ENCODE measurements at regions not wholly inside any gene's neighbourhood (a gene's known extent, or its start where the extent isn't known, plus 50 kb on each side); places are given as distances from the start of the nearest gene placed in this dataset.
"Not testable (repeated sequence)": the region's sequence is repeated elsewhere in the genome, so short reads cannot be mapped to it uniquely, and the experiment has no call there.

GRCh38 chr16:63928421-63928820, 1193.4 kb downstream of the CDH11 start:
- no peak for DNase-seq (ENCODE audit: low read depth)

GRCh38 chr16:63925221-63925620, 1196.6 kb downstream of the CDH11 start:
- no peak for DNase-seq (ENCODE audit: low read depth)

- no peak for DNase-seq (ENCODE audit: low read depth)
Observed at GRCh38 chr16:63922560-63922959, 1199.3 kb downstream of the CDH11 start.

GRCh38 chr16:63921737-63922295, 1200.0 kb downstream of the CDH11 start:
- DNase-seq (ENCODE audit: low read depth), result no peak

GRCh38 chr16:63913290-63913689, 1208.6 kb downstream of the CDH11 start:
- no peak for DNase-seq (ENCODE audit: low read depth)

- no peak for DNase-seq (ENCODE audit: low read depth)
Observed at GRCh38 chr16:63907251-63907650, 1214.6 kb downstream of the CDH11 start.

GRCh38 chr16:63904930-63905329, 1216.9 kb downstream of the CDH11 start:
- no peak for DNase-seq (ENCODE audit: low read depth)

DNA sequence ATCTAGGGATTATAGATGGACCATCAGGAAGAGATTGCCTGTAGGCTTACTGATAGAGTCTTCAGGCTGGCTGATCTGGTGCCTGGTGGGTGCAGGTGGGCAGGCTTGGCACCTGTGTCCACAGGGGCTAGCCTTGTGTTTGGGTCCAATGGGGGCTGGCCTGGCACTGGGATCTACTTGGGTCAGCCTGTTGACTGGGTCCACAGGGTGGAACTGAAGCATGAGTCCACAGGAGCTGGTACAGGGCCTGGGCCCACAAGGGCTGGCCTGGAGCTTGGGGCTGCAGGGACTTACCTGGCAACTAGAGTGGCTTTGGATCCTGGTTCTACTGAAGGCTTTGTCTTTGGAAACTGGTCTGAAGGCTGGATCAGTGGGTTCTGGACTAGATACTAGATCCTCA, 1217.7 kb downstream of the CDH11 start:
- no peak for DNase-seq (ENCODE audit: low read depth)

- no peak for DNase-seq (ENCODE audit: low read depth)
Observed at GRCh38 chr16:63896383-63897109, 1225.3 kb downstream of the CDH11 start.

DNA sequence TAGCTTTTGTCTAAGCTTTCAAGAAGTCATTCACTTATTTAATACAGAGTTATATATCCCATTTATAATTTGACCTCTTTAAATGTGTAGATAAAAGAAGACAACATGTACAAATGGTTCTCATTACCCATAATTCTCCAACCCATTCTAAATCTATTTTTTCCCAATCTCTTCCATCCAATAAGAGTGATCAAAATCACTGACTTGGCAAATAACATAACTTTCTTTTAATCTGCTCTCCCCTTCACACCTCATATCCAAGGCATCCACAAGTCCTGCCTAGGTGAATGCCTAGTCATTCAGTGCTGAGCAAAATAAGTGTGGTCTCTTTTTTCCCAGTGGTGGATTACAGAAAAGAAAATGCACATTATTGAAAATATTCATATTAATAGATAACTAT, 1231.1 kb downstream of the CDH11 start:
- no peak for DNase-seq (ENCODE audit: low read depth)

- DNase-seq (ENCODE audit: low read depth), result no peak
Observed at GRCh38 chr16:63890081-63890480, 1231.8 kb downstream of the CDH11 start.

DNA sequence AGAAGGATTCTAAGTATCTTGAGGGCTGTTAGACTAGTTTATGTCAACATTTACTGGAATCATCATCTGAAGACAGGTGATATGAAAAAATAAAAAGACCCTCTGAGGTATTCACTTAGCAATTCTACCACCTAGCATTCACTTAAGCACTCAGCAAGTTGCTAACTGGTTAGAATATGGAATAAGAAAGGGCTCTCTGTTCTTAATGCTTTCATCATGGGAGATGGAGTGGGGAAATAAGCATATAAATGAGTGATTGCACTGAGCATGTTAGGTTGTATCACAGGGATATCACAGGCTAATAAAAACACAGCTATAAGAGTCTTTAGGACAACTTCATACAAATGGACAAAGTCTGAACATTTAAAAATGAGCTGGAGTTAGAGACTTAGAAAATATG, 1238.8 kb downstream of the CDH11 start:
- DNase-seq (ENCODE audit: low read depth), result no peak

- DNase-seq (ENCODE audit: low read depth), result no peak
Observed at GRCh38 chr16:63882576-63882975, 1239.3 kb downstream of the CDH11 start.

DNA sequence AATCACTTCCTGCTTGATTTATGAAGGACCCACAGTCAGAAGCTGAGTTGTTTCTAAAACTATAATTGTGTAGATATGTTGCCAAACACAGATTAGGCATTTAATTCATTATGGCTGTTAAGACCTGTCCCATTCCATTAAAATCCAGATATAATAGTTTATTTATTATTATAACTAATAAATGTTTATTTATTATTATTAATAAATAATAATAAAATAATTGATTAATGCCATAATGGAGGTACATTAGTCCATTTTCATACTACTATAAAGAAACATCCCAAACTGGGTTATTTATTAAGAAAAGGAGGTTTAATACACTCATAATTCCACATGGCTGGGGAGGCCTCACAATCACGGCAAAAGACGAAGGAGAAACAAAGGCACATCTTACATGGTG, 1240.9 kb downstream of the CDH11 start:
- DNase-seq (ENCODE audit: low read depth), result no peak

GRCh38 chr16:63877401-63877800, 1244.5 kb downstream of the CDH11 start:
- DNase-seq (ENCODE audit: low read depth), result no peak

DNA sequence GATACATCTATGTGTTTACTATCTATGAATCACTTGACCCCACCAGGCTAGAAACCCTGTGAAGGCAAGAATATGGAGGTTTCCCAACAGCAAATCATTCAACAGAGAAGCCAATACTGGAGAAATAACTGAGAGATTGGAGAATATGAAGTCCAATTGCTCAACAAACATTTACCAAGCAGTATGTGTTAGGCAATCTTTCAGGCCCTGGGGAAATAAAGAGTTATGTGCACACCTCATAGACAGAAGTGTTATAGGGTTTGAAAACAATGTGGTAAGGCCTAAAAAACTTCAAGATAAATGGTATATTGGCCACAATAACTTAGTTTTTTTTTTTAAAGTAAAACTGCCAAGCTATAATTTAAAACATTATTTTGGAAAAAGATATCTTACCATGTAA, 1245.8 kb downstream of the CDH11 start:
- DNase-seq (ENCODE audit: low read depth), result no peak

DNA sequence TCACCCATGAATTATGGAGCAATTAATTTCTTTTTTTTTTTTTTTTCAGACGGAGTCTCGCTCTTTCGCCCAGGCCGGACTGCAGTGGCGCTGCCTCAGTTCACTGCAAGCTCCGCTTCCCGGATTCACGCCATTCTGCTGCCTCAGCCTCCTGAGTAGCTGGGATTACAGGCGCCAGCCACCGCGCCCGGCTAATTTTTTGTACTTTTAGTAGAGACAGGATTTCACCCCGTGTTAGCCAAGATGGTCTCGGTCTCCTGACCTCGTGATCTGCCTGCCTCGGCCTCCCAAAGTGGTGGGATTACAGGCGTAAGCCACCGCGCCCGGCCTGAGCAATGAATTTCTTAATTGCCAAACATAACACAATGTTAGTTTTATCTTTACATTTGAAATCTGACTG, 1261.2 kb downstream of the CDH11 start:
- not testable (repeated sequence) for DNase-seq (ENCODE audit: low read depth)

GRCh38 chr16:63856537-63856936, 1265.3 kb downstream of the CDH11 start:
- no peak for DNase-seq (ENCODE audit: low read depth)

DNA sequence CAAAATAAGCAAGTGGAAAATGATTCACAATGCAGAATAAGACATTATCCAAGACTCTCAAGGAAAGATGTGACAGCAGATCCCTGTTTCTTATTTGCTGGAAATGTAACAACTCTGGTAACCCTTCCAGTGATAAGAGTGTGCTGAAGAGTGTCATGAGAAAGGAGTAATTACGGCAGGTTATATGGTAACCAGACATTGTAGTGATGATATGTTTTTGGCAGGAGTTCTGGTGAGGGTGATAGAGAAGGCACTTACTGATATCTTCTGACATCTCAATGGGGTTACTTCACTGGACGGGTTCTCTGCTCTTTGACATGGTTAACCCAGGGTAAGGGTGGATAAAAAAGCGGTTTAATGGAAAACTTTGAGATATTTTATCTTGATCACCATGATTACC, 1270.9 kb downstream of the CDH11 start:
- DNase-seq (ENCODE audit: low read depth), result no peak

DNA sequence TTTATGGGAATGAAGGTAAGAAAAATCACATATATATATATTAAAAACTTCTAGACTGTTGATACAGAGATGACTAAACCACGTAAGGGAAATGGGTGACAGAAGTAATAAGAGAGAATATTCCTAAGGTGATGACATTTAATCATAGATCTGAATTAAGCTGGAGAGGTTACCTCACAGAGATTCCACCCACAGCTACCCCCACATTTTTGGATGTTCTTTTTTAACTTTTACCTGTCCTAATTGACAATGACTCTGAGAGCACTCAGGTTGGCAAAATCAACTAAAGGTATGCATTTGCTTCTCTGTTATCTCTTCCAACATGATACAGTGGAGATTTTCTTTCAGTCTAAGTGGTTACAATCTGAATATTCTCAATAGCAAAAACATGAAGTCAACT, 1280.6 kb downstream of the CDH11 start:
- DNase-seq (ENCODE audit: low read depth), result no peak

GRCh38 chr16:63830061-63830460, 1291.8 kb downstream of the CDH11 start:
- no peak for DNase-seq (ENCODE audit: low read depth)

- DNase-seq (ENCODE audit: low read depth), result no peak
Observed at GRCh38 chr16:63822818-63823217, 1299.0 kb downstream of the CDH11 start.

- no peak for DNase-seq (ENCODE audit: low read depth)
Observed at GRCh38 chr16:63816276-63816675, 1305.6 kb downstream of the CDH11 start.

DNA sequence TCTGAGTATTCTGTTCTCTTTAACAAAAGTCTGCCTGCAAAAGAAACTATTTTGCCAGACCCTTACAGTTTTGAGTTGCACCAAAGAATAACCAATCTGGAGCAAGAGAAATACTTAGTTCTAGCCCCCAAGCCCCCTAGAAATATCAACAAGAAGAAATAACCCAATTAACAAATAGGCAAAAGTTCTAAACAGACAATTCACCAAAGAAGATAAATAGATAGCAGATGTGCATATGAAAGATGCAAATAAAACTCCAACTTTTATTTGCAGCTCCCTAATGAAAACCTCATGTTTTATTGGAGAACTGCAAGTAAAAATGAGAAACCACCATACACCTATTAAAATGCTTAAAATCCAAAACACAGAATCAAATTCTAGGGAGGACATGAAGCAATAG, 1308.0 kb downstream of the CDH11 start:
- no peak for DNase-seq (ENCODE audit: low read depth)
